HuH-7 (cell line): ENCODE measurements at regions not wholly inside any gene's neighbourhood (a gene's known extent, or its start where the extent isn't known, plus 50 kb on each side); places are given as distances from the start of the nearest gene placed in this dataset.
"Not testable (repeated sequence)": the region's sequence is repeated elsewhere in the genome, so short reads cannot be mapped to it uniquely, and the experiment has no call there.

Experiments
- DNase-seq: peaks from one replicate; pipeline ENCODE4 v3.0.0; 2011; ENCODE audit warnings: low spot score

DNA sequence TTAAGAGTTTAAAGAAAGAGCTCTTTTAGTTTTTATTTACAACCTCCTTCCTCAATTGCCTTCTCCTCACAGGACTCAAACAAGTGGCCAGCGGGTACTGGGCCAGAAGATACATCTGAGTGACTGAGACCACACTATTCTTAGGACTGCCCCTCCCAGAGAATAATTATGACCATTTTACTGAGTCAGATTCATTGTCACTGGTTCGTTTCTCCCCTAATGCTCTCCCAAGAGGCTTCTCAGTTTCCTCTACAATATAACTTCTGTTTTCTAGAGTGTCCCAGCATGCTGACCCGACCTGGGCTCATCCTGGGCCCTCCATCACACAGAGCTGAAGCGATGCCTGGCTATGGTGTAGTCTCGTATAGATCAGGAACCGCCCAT, 279.9 kb downstream of the CD83 start:
- no peak for DNase-seq

DNA sequence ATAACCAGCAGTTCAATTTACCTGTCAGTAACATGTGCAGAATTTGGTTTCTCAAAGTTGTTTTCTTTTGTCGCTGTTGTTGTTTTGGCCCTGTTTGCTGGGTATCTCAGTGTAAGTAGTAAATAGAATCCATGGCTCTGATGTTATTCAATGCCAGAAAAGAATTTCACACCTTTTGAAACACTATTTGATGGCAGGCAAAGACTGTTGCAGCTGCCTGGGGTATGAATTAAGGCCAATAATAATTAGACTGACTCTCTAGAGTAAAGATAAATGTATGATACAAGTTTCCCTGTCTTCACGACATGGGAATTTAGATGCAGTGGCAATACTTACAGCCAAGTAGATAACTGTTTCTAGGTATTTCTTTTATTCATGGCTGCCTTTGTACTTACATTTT, 281.4 kb downstream of the CD83 start:
- no peak for DNase-seq

DNA sequence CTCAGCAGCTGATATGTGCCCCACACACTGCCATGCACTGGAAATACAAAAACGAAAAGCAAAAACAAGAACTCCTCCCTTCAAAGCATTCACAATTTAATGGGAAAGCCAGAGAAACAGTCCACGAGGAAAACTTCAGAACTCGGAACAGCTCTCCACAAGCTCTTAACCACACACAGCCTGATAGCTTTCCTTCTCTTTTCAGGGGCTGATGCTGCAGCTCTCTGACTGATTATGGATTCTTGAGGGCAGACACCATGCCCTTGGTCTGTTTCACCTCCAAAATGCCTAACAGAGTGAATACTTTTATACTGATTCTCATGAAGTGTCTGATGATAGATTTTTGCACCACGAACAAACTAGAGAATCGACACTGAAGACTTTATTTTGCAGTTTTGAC, 282.1 kb downstream of the CD83 start:
- DNase-seq = no peak

DNA sequence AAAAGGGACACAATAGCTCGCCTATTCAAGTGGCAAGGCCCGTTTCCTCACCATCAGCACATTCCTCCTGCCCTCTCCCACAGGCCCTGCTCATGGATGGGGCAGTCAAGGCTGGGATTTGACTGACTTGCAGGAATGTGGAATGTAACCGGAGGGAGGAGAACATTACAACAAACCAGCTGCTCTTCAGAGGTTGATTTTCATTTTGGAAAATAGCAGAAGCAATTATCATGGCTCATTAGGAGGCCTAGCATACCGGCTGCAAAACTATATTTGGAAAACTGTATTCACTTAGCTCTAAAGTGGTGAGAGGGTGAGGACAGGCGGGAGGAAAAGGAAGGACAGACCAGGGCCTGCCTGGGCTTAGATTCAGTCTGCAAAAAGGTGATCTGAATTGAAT, 283.7 kb downstream of the CD83 start:
- no peak for DNase-seq

DNA sequence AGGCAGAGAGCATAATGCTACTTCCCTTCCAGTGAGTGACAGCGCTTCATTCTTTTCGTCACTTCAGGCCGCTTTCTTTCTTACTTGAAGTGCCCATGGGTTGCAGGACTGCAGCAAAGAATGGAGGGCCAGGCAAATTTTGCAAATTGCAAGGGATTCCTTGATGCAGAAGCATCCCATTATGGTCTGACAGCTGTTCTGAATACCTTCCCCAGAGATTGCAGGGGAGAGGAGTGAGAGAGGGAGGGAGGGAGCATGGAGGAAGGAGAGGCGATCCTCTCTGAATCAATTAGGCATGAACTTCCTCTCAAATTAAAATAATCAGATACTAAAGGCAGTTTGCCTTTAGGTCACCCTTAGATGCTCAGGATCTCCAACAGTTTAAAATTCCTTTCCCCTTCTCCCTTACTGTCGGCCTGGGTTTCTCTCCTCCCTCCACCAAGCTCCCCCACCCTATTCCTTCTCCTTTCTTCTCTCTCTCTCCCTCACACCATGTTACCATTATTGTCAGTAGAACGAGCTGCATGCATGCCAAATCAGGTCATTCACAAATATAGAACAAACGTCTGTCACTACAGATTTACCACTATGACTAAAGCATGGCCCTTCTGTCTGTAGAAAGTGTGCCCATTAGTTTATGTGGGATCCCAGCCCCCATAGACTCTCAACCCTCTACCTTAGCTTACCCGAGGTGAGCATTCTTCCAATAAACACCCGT, 289.2 kb downstream of the CD83 start:
- no peak for DNase-seq

DNA sequence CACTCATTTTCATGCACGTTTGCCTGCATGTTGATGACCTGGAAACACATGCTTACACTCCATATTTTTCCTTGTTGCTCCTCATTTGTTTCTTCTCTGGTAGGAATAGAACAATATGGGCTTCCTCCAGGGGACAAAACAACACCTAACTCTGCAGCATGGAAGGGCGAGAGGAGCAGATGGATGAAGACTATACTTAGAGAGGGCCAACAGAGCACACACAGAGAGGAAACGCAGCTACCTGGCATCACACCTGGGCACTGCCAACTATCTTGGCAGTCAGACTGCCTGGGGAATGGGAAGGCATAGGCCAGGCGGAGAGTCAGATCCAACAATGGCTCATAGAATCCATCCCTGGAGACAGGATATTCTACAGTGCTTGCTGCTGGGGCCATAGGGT, 290.9 kb downstream of the CD83 start:
- no peak for DNase-seq

DNA sequence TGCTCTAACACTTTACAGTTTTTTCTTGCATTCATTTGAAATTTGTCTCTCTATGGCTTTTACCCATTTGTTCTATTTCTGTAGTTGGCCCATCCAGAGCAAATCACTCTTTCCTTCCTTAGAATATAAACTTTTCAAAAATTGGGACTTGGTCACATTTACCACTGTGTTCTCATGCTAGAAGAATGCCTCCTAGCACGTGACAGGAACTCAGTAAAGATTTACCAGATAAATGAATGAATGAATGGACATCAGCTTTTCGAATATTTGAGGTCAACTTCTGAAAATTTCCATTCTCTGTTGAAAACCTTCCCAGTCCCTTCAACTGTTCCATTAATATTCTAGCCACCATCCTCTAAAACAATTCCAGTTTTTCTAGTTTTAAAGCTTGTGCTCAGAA, 294.5 kb downstream of the CD83 start:
- no peak for DNase-seq

DNA sequence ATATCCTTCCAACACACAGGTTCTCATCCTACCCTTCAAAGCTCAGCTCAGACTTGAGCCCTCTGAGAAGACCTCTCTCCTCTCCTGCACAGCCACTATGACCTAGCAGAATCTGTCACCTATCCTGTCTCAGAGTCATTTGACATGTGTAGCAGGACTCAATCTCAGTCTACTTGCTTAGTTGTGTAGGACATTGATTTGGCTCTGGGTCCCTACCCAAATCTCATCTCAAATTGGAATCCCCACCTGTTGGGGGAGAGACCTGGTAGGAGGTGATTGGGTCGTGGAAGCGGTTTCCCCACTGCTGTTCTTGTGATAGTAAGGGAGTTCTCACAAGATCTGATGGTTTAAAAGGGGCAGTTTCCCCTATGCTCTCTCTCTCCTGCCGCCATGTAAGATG, 297.9 kb downstream of the CD83 start:
- DNase-seq = no peak

DNA sequence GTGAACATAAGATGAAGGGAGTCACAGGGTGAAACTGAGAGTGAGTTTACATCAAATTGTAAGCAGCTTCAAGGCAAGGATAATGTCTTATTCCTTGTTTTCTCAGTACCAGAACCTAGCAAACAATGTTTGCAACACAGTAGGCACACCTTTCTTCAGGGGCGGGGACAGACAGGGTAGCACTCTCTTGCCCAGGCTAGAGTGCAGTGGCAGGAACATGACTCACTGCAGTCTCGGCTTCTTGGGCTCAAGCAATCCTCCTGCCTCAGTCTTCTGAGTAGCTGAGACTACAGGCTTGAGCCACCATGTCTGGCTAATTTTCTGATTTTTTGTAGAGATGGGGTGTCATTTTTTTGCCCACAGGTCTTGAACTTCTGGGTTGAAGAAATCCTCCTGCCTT, 299.8 kb downstream of the CD83 start:
- no peak for DNase-seq

DNA sequence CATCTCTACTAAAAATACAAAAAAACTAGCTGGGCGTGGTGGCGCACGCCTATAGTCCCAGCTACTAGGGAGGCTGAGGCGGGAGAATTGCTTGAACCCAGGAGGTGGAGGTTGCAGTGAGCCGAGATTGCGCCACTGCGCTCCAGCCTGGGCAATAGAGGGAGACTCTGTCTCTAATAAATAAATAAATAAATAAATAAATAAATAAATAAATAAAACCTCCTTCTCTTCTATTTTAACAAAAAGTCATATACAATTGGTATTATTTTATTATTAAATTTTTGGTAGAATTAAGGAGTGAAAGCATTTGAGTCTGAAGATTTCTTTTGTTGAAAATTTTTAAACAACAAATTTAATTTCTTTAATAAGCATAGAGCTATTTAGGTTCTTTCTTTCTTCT, 301.7 kb downstream of the CD83 start:
- not testable (repeated sequence) for DNase-seq

DNA sequence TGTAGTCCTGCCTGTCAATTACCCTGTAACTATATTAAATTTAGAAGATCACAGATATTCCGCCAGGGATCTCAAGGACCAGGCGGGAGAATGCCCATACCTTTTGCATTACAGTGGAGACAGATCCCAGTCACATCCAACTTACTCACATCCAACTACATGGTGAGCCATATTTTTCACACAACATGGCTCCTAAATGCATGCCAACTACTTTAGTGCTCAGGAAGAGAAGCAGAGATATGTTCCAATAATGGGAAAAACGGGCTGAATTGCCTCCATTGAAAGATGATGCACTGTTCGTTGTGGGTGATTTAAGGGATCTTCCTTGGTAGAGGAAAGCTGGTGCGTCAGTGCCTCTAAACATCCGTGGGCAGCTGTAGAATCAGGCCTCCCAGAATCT, 304.5 kb downstream of the CD83 start:
- DNase-seq = no peak

DNA sequence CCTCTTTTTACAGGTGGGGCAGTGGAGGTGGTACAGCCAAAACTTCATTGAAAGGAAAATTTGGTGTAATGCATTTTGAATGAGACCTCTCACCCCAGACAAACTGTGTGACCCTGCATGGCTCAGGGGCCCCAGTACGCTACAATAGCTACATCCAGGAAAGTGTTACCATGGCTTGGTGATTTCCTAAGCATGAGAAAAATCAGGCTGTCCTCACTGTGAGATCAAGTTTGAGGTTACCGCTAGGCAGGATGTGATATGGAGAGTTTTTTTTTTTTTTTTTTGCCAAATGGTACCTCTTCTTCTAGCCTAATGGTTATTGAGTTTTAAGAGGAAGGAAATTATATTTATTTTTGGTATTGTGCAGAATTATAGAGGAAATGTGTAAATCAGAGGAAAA, 305.3 kb downstream of the CD83 start:
- DNase-seq = no peak

DNA sequence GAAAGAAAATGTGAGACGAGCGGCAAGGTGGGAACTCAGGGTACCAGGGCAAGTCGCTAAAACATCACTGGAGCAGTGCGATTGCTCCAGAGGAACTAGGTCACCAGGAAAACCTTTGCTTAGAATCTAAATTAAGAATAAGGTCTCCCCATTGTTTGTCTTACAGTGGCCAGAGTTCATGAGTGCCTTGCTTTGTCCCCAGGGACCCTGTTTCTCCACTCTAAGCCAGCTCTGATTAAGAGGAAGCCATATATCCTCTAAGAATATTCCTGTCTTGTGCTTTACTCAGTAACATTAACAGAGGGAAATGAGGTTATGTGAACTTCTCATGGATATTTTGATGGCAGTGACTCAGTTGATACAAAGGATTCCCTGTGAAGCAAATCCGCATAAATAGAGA, 305.8 kb downstream of the CD83 start:
- no peak for DNase-seq

DNA sequence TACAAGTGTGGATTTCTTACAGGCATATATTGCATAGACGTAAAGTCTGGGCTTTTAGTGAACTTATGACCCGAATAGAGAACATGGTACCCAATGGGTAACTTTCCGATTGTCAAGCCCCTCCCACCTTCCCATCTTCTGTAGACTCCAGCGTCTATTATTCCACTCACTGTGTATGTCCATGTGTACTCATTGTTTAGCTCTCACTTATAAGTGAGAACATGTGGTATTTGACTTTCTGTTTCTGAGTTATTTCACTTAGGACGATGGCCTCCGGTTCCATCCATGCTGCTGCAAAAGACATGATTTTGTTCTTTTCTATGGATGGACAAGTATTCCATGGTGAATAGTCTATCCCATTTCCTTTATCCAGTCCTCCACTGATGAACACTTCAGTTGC, 306.4 kb downstream of the CD83 start:
- no peak for DNase-seq

DNA sequence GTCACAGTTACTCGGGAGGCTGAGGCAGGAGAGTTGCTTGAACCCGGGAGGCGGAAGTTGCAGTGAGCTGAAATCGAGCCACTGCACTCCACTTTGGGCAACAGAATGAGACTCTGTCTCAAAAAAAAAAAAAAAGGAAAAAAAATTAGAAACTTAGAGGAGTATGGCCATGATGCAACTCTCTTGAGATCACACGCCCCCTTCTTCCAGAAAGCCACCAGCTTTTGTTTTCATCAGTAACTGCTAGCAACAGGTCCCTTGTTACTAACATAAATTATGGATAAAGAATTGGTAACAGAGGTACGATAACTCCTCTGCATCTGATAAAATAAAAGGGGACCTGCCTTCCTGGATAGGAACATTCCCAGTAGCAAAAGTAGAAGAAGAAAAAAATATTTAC, 308.2 kb downstream of the CD83 start:
- DNase-seq = no peak

DNA sequence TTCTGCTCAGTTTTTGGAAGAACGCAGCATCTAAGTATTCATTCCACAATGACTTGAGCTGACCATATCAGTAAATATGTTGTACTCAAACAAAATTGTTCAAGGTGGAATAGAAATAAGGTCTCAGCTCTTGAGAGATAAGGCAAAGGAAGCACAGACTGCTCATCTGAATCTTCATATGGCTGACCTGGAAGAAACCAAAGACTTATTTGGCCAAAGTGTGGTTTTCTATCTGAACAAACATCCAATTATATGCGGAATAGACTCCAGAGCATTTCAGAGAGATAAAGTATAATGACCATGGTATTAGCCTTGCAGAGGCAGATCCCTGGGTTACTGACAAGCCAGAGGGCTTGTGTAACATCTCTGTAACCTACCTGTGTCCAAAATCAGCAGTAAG, 308.7 kb downstream of the CD83 start:
- DNase-seq = no peak

DNA sequence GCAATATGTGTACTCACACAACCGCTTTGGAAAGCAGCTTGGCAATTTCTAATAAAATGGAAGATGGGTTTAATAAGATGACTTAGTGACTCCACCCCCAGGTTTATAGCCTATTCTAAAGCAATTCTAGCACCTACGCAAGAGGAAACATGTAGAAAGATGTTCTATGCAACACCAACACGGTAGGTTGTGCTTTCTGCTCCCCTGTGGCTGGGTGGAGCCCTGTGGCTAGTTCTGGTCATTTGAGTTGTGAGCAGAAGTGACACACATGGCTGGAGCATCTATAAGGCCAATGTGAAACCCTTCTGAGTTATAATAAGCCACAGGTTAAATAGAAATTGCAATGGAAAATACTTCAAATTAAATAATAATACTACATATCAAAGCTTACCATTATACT, 310.7 kb downstream of the CD83 start:
- DNase-seq = no peak

DNA sequence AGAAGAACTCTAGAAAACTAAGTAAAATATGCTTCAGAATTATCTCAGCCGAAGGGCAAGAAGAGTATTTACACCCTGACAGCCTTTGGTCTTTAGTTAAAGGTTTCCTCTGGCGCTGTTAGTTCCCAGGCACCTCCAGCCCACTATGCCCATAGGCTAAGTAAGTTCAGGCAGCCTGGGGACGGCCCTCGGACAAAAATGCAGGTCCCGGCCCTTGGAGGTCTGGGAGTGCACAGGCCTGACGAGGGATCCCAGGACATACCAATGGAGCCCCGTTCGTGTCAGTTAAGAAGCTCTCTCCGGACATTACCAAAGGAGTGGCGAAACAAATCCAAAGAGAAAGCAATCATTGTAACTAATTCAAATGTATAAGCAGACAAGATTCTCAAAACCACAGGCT, 311.8 kb downstream of the CD83 start:
- DNase-seq = no peak

DNA sequence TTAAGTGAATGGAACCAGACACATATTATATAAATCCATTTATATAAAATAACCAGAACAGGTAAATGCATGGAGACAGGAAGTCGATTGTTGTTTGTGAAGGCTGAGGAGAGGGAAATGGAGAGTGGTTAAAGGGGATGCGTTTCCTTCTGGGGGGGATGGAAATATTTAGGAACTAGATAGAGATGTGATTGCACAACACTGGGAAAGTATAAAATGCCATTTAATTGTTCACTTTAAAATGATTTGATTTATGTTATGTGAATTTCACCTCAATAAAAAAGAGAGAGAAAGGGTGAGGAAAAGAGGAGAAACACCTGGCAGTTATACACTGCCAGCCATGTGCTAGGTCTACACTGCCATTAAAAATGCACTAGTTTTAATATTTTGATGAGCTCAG, 312.6 kb downstream of the CD83 start:
- DNase-seq = no peak

DNA sequence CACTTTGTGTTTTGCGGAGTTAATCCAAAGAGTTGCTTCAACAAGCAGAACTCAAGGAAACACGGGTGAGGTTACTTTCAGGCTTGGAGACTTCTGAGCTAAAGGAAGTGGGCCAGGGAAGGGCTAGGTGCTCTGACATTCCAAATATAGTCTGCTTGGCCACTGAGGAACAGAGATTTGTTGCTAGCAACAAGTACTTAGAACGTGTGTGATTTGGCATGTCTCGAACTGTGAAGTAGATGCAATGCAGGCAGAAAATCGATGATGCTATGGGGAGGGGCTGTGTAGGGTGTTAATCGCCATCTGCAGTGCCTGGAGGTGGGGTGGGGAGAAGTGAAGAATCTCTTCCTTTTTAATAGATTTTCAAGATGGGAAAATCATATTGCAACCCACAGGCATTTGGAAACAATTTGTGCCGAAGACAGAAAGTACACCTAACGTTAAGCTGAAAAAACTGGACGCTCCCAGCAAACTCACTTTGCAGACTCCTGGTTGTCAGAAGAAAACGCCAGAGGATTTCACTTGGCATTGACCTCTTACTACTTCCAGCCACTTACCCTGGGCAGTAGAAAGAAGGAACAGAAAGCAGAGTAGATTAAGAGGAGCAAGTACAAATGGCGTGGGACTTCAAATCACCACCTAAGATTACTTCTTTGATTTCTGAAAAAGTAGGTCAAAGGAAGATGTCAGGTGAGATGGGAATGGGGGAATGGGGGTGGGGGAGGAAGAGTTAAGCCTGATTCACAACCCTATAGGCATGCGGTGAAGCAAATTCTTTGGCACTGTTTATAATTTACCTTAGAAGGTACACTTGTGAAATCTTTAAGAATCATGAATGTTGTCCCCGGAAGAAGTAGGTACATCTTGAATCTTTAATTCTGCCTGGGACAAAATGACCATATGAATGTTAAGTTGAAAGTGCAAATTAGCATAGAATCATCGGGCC, 314.1 kb downstream of the CD83 start:
- DNase-seq = no peak

DNA sequence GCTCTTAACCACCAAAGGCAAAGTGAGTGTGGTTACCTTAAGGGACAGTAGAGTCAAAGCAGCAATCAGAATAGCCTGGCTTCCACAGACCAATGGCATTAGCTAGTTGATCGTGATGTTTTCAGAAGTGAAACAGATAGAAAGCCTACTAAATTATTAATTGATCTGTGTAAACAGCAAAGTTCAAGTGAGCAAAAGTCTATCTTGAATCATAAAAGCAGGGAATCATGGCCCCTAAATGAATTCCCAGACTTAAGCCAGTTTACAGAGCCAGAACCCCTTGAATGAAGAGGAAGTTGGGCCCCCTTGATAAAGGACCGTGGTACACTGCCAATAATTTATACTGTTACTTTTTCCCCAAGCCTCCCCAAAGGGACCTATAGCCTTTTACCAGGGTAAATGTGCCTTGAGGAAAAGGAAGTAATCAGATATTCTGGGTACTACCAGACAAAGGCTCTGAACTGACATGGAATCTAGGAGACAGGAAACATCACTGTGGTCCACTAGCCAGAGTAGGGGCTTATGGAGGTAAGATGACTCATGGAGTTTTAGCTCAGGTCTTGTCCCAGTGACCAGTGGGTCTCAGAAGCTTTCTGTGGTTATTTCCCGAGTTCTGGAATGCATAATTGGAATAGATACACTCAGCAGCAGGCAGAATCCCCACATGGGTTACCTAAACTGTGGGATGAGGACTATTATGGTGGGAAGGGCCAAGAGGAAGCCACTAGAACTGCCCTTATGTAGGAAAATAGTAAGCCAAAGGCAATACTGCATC, 317.5 kb downstream of the CD83 start:
- no peak for DNase-seq

DNA sequence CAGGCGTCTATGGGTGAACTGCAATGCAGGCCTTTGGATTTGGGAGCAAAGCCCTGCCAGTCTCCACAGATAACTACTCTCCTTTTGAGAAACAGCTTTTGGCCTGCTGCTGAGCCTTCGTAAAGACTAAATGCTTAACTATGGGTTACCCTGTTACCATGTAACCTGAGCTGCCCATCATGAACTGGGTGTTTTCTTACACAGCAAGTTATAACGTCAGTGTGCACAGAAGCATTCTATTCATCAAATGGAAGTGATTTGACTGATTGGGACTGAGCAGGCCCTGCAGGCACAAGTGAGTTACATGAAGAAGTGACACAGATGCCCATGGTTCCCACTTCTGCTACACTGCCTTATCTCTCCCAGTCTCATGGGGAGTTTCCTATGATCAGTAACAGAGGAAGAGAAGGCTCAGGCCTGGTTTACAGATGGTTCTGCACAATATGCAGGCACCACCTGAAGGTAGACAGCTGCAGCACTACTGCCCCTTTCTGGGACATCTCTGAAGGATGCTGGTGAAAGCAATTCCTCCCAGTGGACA, 319.1 kb downstream of the CD83 start:
- DNase-seq = no peak

DNA sequence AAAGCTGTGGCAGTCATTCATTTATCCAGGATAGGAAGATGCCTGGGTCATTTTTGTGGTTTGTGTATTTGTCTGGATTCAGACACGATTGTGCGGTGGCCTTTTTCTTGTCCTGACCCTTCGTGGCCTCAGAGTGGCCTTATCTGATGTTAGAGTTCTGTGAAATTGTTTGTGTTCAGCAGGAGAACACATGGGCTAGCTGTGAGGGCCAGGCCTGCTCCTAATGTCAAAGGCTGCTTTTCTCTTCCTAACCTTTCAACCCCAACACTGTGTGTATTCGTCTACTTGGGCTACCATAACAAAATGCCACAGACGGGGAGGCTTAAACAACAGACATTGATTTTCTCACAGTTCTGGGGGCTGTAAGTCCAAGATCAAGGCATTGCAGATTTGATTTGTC, 321.8 kb downstream of the CD83 start:
- DNase-seq = no peak
